Kidney (tissue), 13 donors: ENCODE measurements at regions not wholly inside any gene's neighbourhood (a gene's known extent, or its start where the extent isn't known, plus 50 kb on each side); places are given as distances from the start of the nearest gene placed in this dataset.
A peak's percentile ranks its signal among the peaks of the same experiment; 100 is the strongest.

Source experiments
- DNase-seq, 5 donors: peaks; one replicate each; pipeline ENCODE4 v3.0.0-alpha.2; 2013 to 2020
- FAIRE-seq: peaks from 2 replicates; lab custom pipeline; 2012; peaks lifted over from hg19 to GRCh38; lab: Jason Lieb, UNC
- H3K27ac ChIP-seq, 2 donors: one replicate each; pipeline ENCODE4 v1.7.0; 2013; ENCODE audit warnings: low read depth in 2 of 2, low read length in 2 of 2, inconsistent platforms in 1 of 2
- H3K27me3 ChIP-seq: one replicate; pipeline ENCODE4 v1.7.1; 2013; ENCODE audit warnings: low read length, inconsistent platforms; ENCODE audit not compliant: control insufficient read depth, insufficient read depth
- H3K36me3 ChIP-seq, 3 donors: one replicate each; pipeline versions ENCODE4 v1.7.0 to v1.7.1; 2013; ENCODE audit warnings: low read length in 3 of 3, control low read depth in 1 of 3, inconsistent platforms in 1 of 3; ENCODE audit not compliant: insufficient read depth in 3 of 3, control insufficient read depth in 2 of 3
- H3K4me1 ChIP-seq, 3 donors: one replicate each; pipeline versions ENCODE4 v1.7.0 to v1.7.1; 2013; ENCODE audit warnings: low read length in 3 of 3, inconsistent platforms in 1 of 3, low read depth in 1 of 3; ENCODE audit not compliant: control insufficient read depth in 2 of 3, insufficient read depth in 2 of 3
- H3K4me3 ChIP-seq, 3 donors: one replicate each; pipeline versions ENCODE4 v1.7.0 to v1.8.1; 2013; ENCODE audit warnings: low read length in 3 of 3, control low read depth in 1 of 3, inconsistent platforms in 1 of 3
- H3K9ac ChIP-seq, 3 donors: one replicate each; pipeline versions ENCODE4 v1.7.0 to v1.7.1; 2013; ENCODE audit warnings: low read length in 3 of 3, control low read depth in 1 of 3, inconsistent platforms in 1 of 3
- H3K9me3 ChIP-seq, 3 donors: one replicate each; pipeline versions ENCODE4 v1.7.0 to v1.7.1; 2013; ENCODE audit warnings: low read length in 3 of 3, control low read depth in 1 of 3, inconsistent platforms in 1 of 3; ENCODE audit not compliant: control insufficient read depth in 2 of 3, insufficient read depth in 1 of 3
- CTCF ChIP-seq: IDR thresholded peaks from 3 replicates; pipeline ENCODE4 v1.5.1; 2012; ENCODE audit warnings: mild to moderate bottlenecking, moderate library complexity, borderline replicate concordance; ENCODE audit not compliant: insufficient read depth; ENCODE audit errors: extremely low read depth
- intact Hi-C: fragments of 100-400 bp; cut with DNase I; formaldehyde crosslinking; loops from one replicate; pipeline ENCODE4 v1.11.1; 2022
- donor health status: control.
- donor health status: control.
- donor health status: control.
- donor health status: control.
- donor health status: control.
- donor health status: DM: yes; HTN: yes; CAD: no.
- donor health status: Normal renal cell carcinoma (clear cell type).

- FAIRE-seq (no peak), DNase-seq (no peak)
- Histone ChIP-seq H3K4me1 (no peaks in the 10 kb centered on the region), H3K9me3 (no peaks in the 10 kb centered on the region), H3K4me3 (no peak overlapping the region), H3K36me3 (no peaks in the 10 kb centered on the region), H3K27ac (no peak overlapping the region), H3K9ac (no peak overlapping the region), H3K27me3 (no peaks in the 10 kb centered on the region)
- no peak for TF ChIP-seq CTCF
- intact Hi-C loops = no loop called here
Observed at GRCh38 chr12:19759227-19759626, 319.9 kb downstream of the AEBP2 start.

GRCh38 chr12:19760611-19761010 is 321.3 kb downstream of the AEBP2 start:
- Histone ChIP-seq H3K9ac (no peak overlapping the region), H3K4me3 (no peak overlapping the region), H3K27me3 (no peaks in the 10 kb centered on the region), H3K4me1 (no peaks in the 10 kb centered on the region), H3K27ac (no peak overlapping the region), H3K9me3 (no peaks in the 10 kb centered on the region), H3K36me3 (no peaks in the 10 kb centered on the region)
- no peak for TF ChIP-seq CTCF
- DNase-seq = no peak
- FAIRE-seq = no peak
- intact Hi-C loops = no loop called here

GRCh38 chr12:19761463-19761862 is 322.2 kb downstream of the AEBP2 start:
- no peaks in the 10 kb centered on the region for H3K4me1 ChIP-seq
- DNase-seq (no peak), FAIRE-seq (no peak)
- no peak overlapping the region for H3K9ac ChIP-seq
- no peak overlapping the region for H3K27ac ChIP-seq
- no peaks in the 10 kb centered on the region for H3K9me3 ChIP-seq
- no peak overlapping the region for H3K4me3 ChIP-seq
- H3K36me3 ChIP-seq = no peaks in the 10 kb centered on the region
- no peaks in the 10 kb centered on the region for H3K27me3 ChIP-seq
- TF ChIP-seq CTCF = no peak
- intact Hi-C loops = no loop called here

GRCh38 chr12:19763488-19763887 is 324.2 kb downstream of the AEBP2 start:
- Histone ChIP-seq H3K27me3 (no peaks in the 10 kb centered on the region), H3K9me3 (no peaks in the 10 kb centered on the region), H3K4me1 (no peaks in the 10 kb centered on the region), H3K9ac (no peak overlapping the region), H3K4me3 (no peak overlapping the region), H3K27ac (no peak overlapping the region), H3K36me3 (no peaks in the 10 kb centered on the region)
- no peak for FAIRE-seq
- TF ChIP-seq CTCF = no peak
- peak in 1 of 5 donors; percentile 30 for DNase-seq
- intact Hi-C loops = no loop called here
